Activated T-cell treated with anti-CD3 and anti-CD28 coated beads, Interleukin-2, amount 50 U/mL, for 72 hours (primary cell): ENCODE measurements at regions not wholly inside any gene's neighbourhood (a gene's known extent, or its start where the extent isn't known, plus 50 kb on each side); places are given as distances from the start of the nearest gene placed in this dataset.

Experiments
- ATAC-seq, 2 donors: fragments of 150-1000 bp; cut with Tn5 transposase; replicated peaks in 1 of 2; 2 replicates each; pipeline ENCODE4 v1.10.0; 2021; ENCODE audit warnings: moderate library complexity in 2 of 2, mild to moderate bottlenecking in 1 of 2
- DNase-seq, 2 donors: peaks; one replicate each; pipeline ENCODE4 v3.0.0; 2021 to 2022; ENCODE audit warnings: mixed read lengths in 1 of 2
- H3K27ac Mint-ChIP-seq: one replicate; pipeline ENCODE4 v1.8.0; 2022; ENCODE audit warnings: mild to moderate bottlenecking, moderate library complexity, mixed read lengths
- H3K27me3 Mint-ChIP-seq: one replicate; pipeline ENCODE4 v1.8.0; 2022; ENCODE audit warnings: low read depth, mixed read lengths
- H3K36me3 Mint-ChIP-seq, 2 donors: one replicate each; pipeline ENCODE4 v1.8.0; 2022; ENCODE audit warnings: mixed read lengths in 2 of 2, mild to moderate bottlenecking in 1 of 2; ENCODE audit not compliant: insufficient read depth in 2 of 2
- H3K4me1 Mint-ChIP-seq: one replicate; pipeline ENCODE4 v1.8.0; 2022; ENCODE audit warnings: low read depth, mixed read lengths
- H3K4me3 Mint-ChIP-seq, 2 donors: one replicate each; pipeline ENCODE4 v1.8.0; 2022; ENCODE audit warnings: mild to moderate bottlenecking in 2 of 2, mixed read lengths in 2 of 2, moderate library complexity in 2 of 2
- H3K9me3 Mint-ChIP-seq, 2 donors: one replicate each; pipeline ENCODE4 v1.8.0; 2022; ENCODE audit warnings: mixed read lengths in 2 of 2

- Mint-ChIP-seq H3K4me1 (peaks cover 5% of the 10 kb centered on the region), H3K4me3 (no peak overlapping the region), H3K27me3 (peaks cover 24% of the 10 kb centered on the region), H3K9me3 (no peaks in the 10 kb centered on the region), H3K36me3 (no peaks in the 10 kb centered on the region), H3K27ac (no peak overlapping the region)
- no peak for ATAC-seq
- DNase-seq: no peak
Observed at GRCh38 chrX:39957816-39958566, 139.8 kb downstream of the BCOR start.

DNA sequence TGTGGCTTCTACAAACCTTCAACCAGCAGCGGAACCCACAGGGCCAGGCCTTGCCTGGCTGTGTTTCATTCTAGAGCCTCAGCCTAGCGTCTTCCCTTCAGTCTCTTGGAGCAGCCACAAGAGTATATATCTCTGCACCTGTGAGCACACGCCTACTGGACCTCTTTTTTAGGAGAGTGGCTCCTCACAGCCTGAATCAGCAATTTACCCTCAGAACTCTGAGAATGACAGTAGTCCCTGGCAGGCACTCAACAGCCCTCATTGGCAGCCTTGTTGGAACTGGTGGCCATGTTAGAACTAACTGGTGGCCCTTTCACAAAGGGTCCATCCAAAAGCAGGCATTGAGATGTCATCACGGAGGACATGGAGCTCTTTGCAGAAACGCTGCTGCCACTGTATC, 138.9 kb downstream of the BCOR start:
- no peak for ATAC-seq
- H3K4me3 Mint-ChIP-seq: no peak overlapping the region
- no peak overlapping the region for H3K27ac Mint-ChIP-seq
- H3K4me1 Mint-ChIP-seq: peaks cover 5% of the 10 kb centered on the region
- no peaks in the 10 kb centered on the region for H3K9me3 Mint-ChIP-seq
- DNase-seq: no peak
- peaks cover 26% of the 10 kb centered on the region for H3K27me3 Mint-ChIP-seq
- H3K36me3 Mint-ChIP-seq: no peaks in the 10 kb centered on the region

GRCh38 chrX:39960219-39960618, 137.5 kb downstream of the BCOR start:
- H3K27me3 Mint-ChIP-seq: peaks cover 28% of the 10 kb centered on the region
- H3K4me1 Mint-ChIP-seq: peaks cover 1% of the 10 kb centered on the region
- H3K9me3 Mint-ChIP-seq: peaks cover 0 to 1% of the 10 kb centered on the region in 2 donors
- ATAC-seq (no peak), DNase-seq (no peak)
- H3K4me3 Mint-ChIP-seq: no peak overlapping the region
- no peak overlapping the region for H3K27ac Mint-ChIP-seq
- H3K36me3 Mint-ChIP-seq: no peaks in the 10 kb centered on the region

DNA sequence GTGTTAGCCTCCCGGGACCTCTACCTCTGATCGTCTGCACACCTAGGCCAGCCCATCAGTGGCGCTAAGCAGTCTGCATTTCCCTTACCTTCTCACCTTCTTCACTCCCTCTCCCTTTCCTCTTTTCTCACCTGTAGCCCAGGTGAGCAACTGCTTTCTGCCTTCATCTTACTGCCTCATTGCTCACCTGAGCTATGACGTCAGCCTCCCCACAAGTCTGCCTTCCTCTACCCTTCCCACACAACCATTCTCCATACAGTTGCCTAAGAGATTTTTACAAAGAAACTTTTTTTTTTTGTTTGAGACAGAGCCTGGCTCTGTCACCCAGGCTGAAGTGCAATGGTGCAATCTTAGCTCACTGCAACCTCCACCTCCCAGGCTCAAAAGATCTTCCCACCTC, 136.3 kb downstream of the BCOR start:
- H3K27me3 Mint-ChIP-seq: peaks cover 33% of the 10 kb centered on the region
- ATAC-seq: no peak
- no peaks in the 10 kb centered on the region for H3K36me3 Mint-ChIP-seq
- peaks cover 0 to 1% of the 10 kb centered on the region in 2 donors for H3K9me3 Mint-ChIP-seq
- H3K4me1 Mint-ChIP-seq: no peaks in the 10 kb centered on the region
- H3K4me3 Mint-ChIP-seq: no peak overlapping the region
- DNase-seq: no peak
- H3K27ac Mint-ChIP-seq: no peak overlapping the region

DNA sequence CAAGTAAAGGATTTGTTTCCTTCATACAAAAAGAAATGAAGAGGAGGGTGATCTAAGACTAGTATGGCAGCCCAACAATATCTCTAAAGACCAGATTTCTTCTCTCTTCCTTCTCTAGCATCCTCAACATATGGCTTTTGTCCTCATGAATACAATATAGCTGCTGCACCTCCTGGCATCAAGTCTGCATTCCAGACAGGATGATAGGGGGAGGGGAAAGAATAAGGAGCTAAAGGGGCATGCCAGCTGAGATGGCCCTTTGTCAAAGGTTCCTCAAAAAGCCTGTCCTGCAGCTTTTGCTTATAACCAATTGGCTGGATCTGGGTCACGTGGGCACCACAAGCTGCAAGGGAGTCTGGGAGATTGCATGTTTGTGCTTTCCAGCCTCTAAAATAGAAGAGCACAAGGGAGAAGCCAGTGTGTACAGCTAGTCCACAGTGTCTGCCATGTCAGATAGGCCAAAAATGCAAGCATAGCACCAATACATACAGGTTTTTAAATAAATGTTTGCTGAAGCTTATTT, 132.6 kb downstream of the BCOR start:
- H3K4me3 Mint-ChIP-seq: no peak overlapping the region
- peaks cover 0 to 4% of the 10 kb centered on the region in 2 donors for H3K36me3 Mint-ChIP-seq

DNA sequence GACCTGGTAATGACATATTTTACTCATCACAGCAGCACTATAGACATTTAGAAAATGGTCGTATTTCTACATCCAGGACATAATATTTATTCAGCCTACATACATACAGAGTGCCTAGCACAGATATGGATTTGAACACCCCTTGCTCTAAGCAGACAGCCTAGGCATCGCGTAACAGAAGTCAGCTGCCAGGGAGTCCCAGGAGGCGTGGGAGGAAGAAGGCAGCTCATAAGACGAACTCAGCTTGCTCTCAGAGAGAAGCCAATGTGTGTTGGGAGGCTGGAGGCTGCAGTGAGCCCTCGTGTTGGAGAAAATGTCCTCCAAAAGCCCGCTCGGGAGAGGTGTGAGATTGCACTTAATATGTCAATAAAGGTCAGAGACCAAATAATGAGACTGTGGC, 131.6 kb downstream of the BCOR start:
- peaks cover 2 to 9% of the 10 kb centered on the region in 2 donors for H3K36me3 Mint-ChIP-seq
- H3K9me3 Mint-ChIP-seq: peaks cover 2 to 4% of the 10 kb centered on the region in 2 donors
- no peak overlapping the region for H3K4me3 Mint-ChIP-seq
- peaks cover 22% of the 10 kb centered on the region for H3K27me3 Mint-ChIP-seq
- DNase-seq (no peak), ATAC-seq (no peak)
- peaks cover 16% of the 10 kb centered on the region for H3K4me1 Mint-ChIP-seq
- no peak overlapping the region for H3K27ac Mint-ChIP-seq

More for the DNA sequence above, 132.6 kb downstream of the BCOR start:
- Mint-ChIP-seq H3K27me3 (peaks cover 22% of the 10 kb centered on the region), H3K27ac (no peak overlapping the region), H3K4me1 (peaks cover 16% of the 10 kb centered on the region), H3K9me3 (peaks cover 0 to 1% of the 10 kb centered on the region in 2 donors)
- ATAC-seq: no peak
- DNase-seq: no peak

DNA sequence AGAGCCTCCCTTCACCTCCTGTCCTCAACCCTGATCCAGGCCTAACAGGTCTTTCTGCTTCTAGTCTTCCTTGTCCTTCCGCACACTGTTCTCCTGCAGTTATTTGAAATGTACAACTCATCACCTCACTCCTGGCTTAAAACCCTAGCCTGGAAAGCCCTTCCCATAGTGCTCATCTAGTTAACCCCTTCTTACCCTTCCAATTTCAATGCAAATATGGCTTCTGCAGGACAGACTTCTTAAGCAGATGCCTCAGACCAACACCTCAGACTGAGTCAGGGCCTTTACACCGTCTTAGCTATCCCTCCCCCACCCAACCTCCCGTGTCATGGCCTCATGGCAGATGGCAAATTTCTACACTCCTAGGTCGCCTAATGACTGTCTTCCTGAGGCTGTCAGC, 130.4 kb downstream of the BCOR start:
- DNase-seq (peak; percentile 20 to 26), ATAC-seq (peak; percentile 84 to 86)
- Mint-ChIP-seq H3K36me3 (peaks cover 4 to 12% of the 10 kb centered on the region in 2 donors), H3K27me3 (peaks cover 17% of the 10 kb centered on the region), H3K9me3 (peaks cover 4 to 7% of the 10 kb centered on the region in 2 donors), H3K27ac (no peak overlapping the region), H3K4me3 (no peak overlapping the region), H3K4me1 (peaks cover 16% of the 10 kb centered on the region)

DNA sequence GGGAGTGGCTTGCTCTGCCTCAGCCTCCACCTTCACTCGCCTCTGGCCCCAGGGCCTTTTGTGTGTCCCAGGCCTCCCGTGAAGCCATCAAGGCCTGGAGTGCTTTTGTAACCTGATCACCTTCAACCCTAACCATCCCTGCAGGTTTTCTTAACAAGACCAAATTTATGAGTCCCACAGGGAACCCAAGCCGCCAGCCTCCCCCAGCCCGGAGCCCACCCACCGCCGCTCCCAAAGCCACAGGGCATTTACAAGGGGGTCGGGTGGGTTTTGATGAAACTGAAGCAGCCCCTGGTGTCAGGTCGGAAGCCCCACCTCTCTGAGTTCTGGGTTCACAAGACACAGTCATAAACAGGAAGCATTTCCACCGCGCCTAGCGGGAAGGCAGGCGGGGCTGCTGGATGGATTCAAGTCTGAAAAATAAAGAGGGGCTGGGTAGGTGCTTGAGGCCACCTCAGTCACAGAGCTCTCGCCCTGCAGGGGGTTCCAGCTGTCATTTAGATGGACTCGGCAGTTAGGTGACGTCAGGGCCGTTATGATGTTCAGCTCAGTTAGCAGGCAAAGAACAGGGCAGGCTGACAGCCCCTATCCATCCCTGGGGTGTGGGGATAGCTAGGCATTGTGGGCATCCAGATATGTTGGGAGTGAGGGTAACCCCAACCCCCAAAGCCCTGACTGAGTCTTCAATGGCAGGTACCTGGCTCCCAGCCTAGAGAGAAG, 128.5 kb downstream of the BCOR start:
- Mint-ChIP-seq H3K4me1 (peaks cover 16% of the 10 kb centered on the region), H3K36me3 (peaks cover 4 to 12% of the 10 kb centered on the region in 2 donors), H3K4me3 (peak overlapping the region in 1 of 2 donors; percentile 20), H3K27ac (no peak overlapping the region), H3K9me3 (peaks cover 4 to 5% of the 10 kb centered on the region in 2 donors), H3K27me3 (peaks cover 16% of the 10 kb centered on the region)
- peak; percentile 13 to 15 for DNase-seq
- ATAC-seq: peak in 1 of 2 donors; percentile 36

DNA sequence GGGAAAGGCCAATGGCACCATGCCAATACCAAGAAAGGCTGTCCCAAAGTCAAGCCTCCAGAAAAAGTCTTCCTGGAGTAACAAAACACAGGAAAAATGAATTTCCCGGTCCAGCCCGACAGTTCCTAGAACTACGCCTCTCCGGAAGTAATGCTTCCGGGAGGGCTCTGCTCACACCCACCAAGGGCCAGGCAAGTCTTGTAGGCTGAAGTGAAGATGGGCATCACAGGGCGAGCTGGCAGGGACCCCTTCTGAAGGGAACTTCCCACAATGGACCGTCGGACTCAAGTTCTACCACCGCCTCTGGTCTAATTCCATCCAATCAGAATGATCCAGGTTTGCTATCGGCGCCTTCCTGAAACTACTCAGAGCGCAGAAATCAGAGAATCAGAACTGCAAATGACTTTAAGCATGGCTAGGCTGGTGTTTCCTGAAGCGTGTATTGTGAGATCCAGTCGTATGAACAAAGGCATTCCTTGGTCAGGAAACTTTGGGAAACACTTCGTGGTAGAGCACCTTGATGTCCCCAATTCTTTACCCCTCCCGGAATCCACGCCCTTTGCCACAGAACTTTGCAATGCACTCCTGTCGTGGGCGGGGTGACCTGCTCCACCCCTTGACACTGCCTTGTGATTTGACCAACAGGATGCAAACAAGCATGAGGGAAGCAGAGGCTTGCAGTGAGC, 127.8 kb downstream of the BCOR start:
- H3K27me3 Mint-ChIP-seq: peaks cover 12% of the 10 kb centered on the region
- H3K36me3 Mint-ChIP-seq: peaks cover 4 to 12% of the 10 kb centered on the region in 2 donors
- peaks cover 16% of the 10 kb centered on the region for H3K4me1 Mint-ChIP-seq
- H3K9me3 Mint-ChIP-seq: peaks cover 4 to 5% of the 10 kb centered on the region in 2 donors
- no peak for DNase-seq
- ATAC-seq: no peak
- H3K27ac Mint-ChIP-seq: no peak overlapping the region
- no peak overlapping the region for H3K4me3 Mint-ChIP-seq

GRCh38 chrX:39971760-39972159, 126.0 kb downstream of the BCOR start:
- ATAC-seq: no peak
- peaks cover 16% of the 10 kb centered on the region for H3K4me1 Mint-ChIP-seq
- peaks cover 4 to 5% of the 10 kb centered on the region in 2 donors for H3K9me3 Mint-ChIP-seq
- DNase-seq: no peak
- H3K4me3 Mint-ChIP-seq: no peak overlapping the region
- H3K27ac Mint-ChIP-seq: no peak overlapping the region
- H3K36me3 Mint-ChIP-seq: peaks cover 4 to 12% of the 10 kb centered on the region in 2 donors
- H3K27me3 Mint-ChIP-seq: peaks cover 6% of the 10 kb centered on the region

- ATAC-seq (no peak), DNase-seq (no peak)
- H3K27me3 Mint-ChIP-seq: peaks cover 6% of the 10 kb centered on the region
- H3K4me3 Mint-ChIP-seq: no peak overlapping the region
- peaks cover 4 to 5% of the 10 kb centered on the region in 2 donors for H3K9me3 Mint-ChIP-seq
- H3K27ac Mint-ChIP-seq: no peak overlapping the region
- peaks cover 13% of the 10 kb centered on the region for H3K4me1 Mint-ChIP-seq
- peaks cover 4 to 11% of the 10 kb centered on the region in 2 donors for H3K36me3 Mint-ChIP-seq
Observed at GRCh38 chrX:39972340-39972739, 125.4 kb downstream of the BCOR start.

- H3K9me3 Mint-ChIP-seq: peaks cover 4 to 5% of the 10 kb centered on the region in 2 donors
- ATAC-seq: no peak
- H3K4me1 Mint-ChIP-seq: peaks cover 15% of the 10 kb centered on the region
- peaks cover 4 to 8% of the 10 kb centered on the region in 2 donors for H3K36me3 Mint-ChIP-seq
- no peak overlapping the region for H3K4me3 Mint-ChIP-seq
- no peak for DNase-seq
- peaks cover 6% of the 10 kb centered on the region for H3K27me3 Mint-ChIP-seq
- no peak overlapping the region for H3K27ac Mint-ChIP-seq
Observed at GRCh38 chrX:39973810-39974209, 123.9 kb downstream of the BCOR start.

GRCh38 chrX:39974270-39974669, 123.5 kb downstream of the BCOR start:
- peaks cover 10% of the 10 kb centered on the region for H3K4me1 Mint-ChIP-seq
- ATAC-seq: no peak
- H3K4me3 Mint-ChIP-seq: no peak overlapping the region
- no peak overlapping the region for H3K27ac Mint-ChIP-seq
- peaks cover 6% of the 10 kb centered on the region for H3K27me3 Mint-ChIP-seq
- H3K9me3 Mint-ChIP-seq: peaks cover 4 to 5% of the 10 kb centered on the region in 2 donors
- H3K36me3 Mint-ChIP-seq: peaks cover 4 to 8% of the 10 kb centered on the region in 2 donors
- DNase-seq: no peak
